Loucy (cell line): ENCODE measurements at regions not wholly inside any gene's neighbourhood (a gene's known extent, or its start where the extent isn't known, plus 50 kb on each side); places are given as distances from the start of the nearest gene placed in this dataset.
A peak's percentile ranks its signal among the peaks of the same experiment; 100 is the strongest.
"Not testable (repeated sequence)": the region's sequence is repeated elsewhere in the genome, so short reads cannot be mapped to it uniquely, and the experiment has no call there.

Experiments
- H2AFZ ChIP-seq: fragments of 200-600 bp; sonication (generic); 2 replicates; pipeline ENCODE4 v1.6.0; 2016; ENCODE audit warnings: antibody characterized with exemption, mild to moderate bottlenecking, low read length, moderate library complexity
- H3F3A ChIP-seq: fragments of 200-600 bp; 2 replicates; pipeline ENCODE4 v1.6.0; 2016; ENCODE audit warnings: antibody characterized with exemption, low read depth, mild to moderate bottlenecking
- H3K27me3 ChIP-seq: fragments of 200-600 bp; sonication (generic); 2 replicates; pipeline ENCODE4 v1.6.1; 2014; ENCODE audit warnings: low read length, mild to moderate bottlenecking; ENCODE audit not compliant: insufficient read depth, poor library complexity, severe bottlenecking
- H3K36me3 ChIP-seq: fragments of 200-600 bp; sonication (generic); 2 replicates; pipeline ENCODE4 v1.6.1; 2016; ENCODE audit warnings: low read length; ENCODE audit not compliant: insufficient read depth
- H3K4me1 ChIP-seq: fragments of 200-600 bp; sonication (generic); 2 replicates; pipeline ENCODE4 v1.5.1; 2014; ENCODE audit warnings: low read length, mild to moderate bottlenecking; ENCODE audit not compliant: insufficient read depth, poor library complexity, severe bottlenecking
- H3K4me2 ChIP-seq: fragments of 200-600 bp; sonication (generic); 2 replicates; pipeline ENCODE4 v1.6.0; 2014; ENCODE audit warnings: antibody characterized with exemption, low read length, low read depth, mild to moderate bottlenecking; ENCODE audit not compliant: poor library complexity, severe bottlenecking
- H3K4me3 ChIP-seq: fragments of 200-600 bp; sonication (generic); 2 replicates; pipeline ENCODE4 v1.5.1; 2014; ENCODE audit warnings: low read length, mild to moderate bottlenecking, mixed read lengths; ENCODE audit not compliant: poor library complexity, severe bottlenecking
- H3K79me2 ChIP-seq: fragments of 200-600 bp; sonication (generic); 2 replicates; pipeline ENCODE4 v1.6.1; 2014; ENCODE audit warnings: low read length; ENCODE audit not compliant: insufficient read depth
- H3K9ac ChIP-seq: fragments of 200-600 bp; sonication (generic); 2 replicates; pipeline ENCODE4 v1.6.0; 2014; ENCODE audit warnings: mild to moderate bottlenecking, low read depth, low read length, moderate library complexity; ENCODE audit not compliant: poor library complexity, severe bottlenecking
- H3K9me2 ChIP-seq: fragments of 200-600 bp; sonication (generic); replicated peaks from 2 replicates; pipeline ENCODE4 v1.6.1; 2016; ENCODE audit warnings: low read depth, low read length, mixed read lengths
- H3K9me3 ChIP-seq: fragments of 200-600 bp; sonication (generic); 2 replicates; pipeline ENCODE4 v1.6.1; 2014; ENCODE audit warnings: mild to moderate bottlenecking, antibody characterized with exemption, low read length, low read depth; ENCODE audit not compliant: insufficient read depth
- H4K20me1 ChIP-seq: fragments of 200-600 bp; sonication (generic); 2 replicates; pipeline ENCODE4 v1.6.0; 2014; ENCODE audit warnings: antibody characterized with exemption, low read length, mild to moderate bottlenecking; ENCODE audit not compliant: insufficient read depth, poor library complexity, severe bottlenecking
- CTCF ChIP-seq: fragments of 200-600 bp; sonication (generic); conservative IDR thresholded peaks from 2 replicates; pipeline ENCODE4 v1.5.1; 2014; ENCODE audit warnings: mild to moderate bottlenecking, antibody characterized with exemption, low read length
- EZH2phosphoT487 ChIP-seq: fragments of 200-600 bp; IDR thresholded peaks from 2 replicates; pipeline ENCODE4 v1.6.1; 2018; ENCODE audit warnings: antibody characterized with exemption, mild to moderate bottlenecking, moderate library complexity, borderline replicate concordance

- Histone ChIP-seq H3K4me2 (no peak overlapping the region), H3K9me3 (no peaks in the 10 kb centered on the region), H3K36me3 (no peaks in the 10 kb centered on the region), H3F3A (no peaks in the 10 kb centered on the region), H3K4me3 (no peak overlapping the region), H4K20me1 (no peaks in the 10 kb centered on the region), H3K9me2 (no peaks in the 10 kb centered on the region), H2AFZ (no peak overlapping the region), H3K4me1 (peaks cover 25% of the 10 kb centered on the region), H3K79me2 (no peaks in the 10 kb centered on the region), H3K27me3 (no peaks in the 10 kb centered on the region), H3K9ac (no peak overlapping the region)
- TF ChIP-seq EZH2phosphoT487, result no peak
- no peak for TF ChIP-seq CTCF
Measured at GRCh38 chr1:173328961-173329360, 121.8 kb upstream of the TNFSF4 start.

GRCh38 chr1:173329726-173330125 lies 122.6 kb upstream of the TNFSF4 start:
- no peak overlapping the region for H3K4me3 ChIP-seq
- H4K20me1 ChIP-seq, result no peaks in the 10 kb centered on the region
- H3K9me2 ChIP-seq, result no peaks in the 10 kb centered on the region
- no peaks in the 10 kb centered on the region for H3K27me3 ChIP-seq
- TF ChIP-seq EZH2phosphoT487, result no peak
- TF ChIP-seq CTCF, result no peak
- H3K4me1 ChIP-seq, result peaks cover 25% of the 10 kb centered on the region
- H3K9me3 ChIP-seq, result no peaks in the 10 kb centered on the region
- no peaks in the 10 kb centered on the region for H3K36me3 ChIP-seq
- no peaks in the 10 kb centered on the region for H3K79me2 ChIP-seq
- H3K4me2 ChIP-seq, result no peak overlapping the region
- H3F3A ChIP-seq, result no peaks in the 10 kb centered on the region
- no peak overlapping the region for H2AFZ ChIP-seq
- H3K9ac ChIP-seq, result no peak overlapping the region

GRCh38 chr1:173330149-173330951 lies 123.2 kb upstream of the TNFSF4 start:
- Histone ChIP-seq H4K20me1 (no peaks in the 10 kb centered on the region), H3K27me3 (no peaks in the 10 kb centered on the region), H3K79me2 (no peaks in the 10 kb centered on the region), H2AFZ (no peak overlapping the region), H3K9me3 (no peaks in the 10 kb centered on the region), H3K36me3 (no peaks in the 10 kb centered on the region), H3K4me2 (peak overlapping the region; percentile 36), H3K9me2 (no peaks in the 10 kb centered on the region), H3K4me3 (no peak overlapping the region), H3K4me1 (peaks cover 25% of the 10 kb centered on the region), H3F3A (no peaks in the 10 kb centered on the region), H3K9ac (no peak overlapping the region)
- TF ChIP-seq EZH2phosphoT487 (no peak), CTCF (no peak)

DNA sequence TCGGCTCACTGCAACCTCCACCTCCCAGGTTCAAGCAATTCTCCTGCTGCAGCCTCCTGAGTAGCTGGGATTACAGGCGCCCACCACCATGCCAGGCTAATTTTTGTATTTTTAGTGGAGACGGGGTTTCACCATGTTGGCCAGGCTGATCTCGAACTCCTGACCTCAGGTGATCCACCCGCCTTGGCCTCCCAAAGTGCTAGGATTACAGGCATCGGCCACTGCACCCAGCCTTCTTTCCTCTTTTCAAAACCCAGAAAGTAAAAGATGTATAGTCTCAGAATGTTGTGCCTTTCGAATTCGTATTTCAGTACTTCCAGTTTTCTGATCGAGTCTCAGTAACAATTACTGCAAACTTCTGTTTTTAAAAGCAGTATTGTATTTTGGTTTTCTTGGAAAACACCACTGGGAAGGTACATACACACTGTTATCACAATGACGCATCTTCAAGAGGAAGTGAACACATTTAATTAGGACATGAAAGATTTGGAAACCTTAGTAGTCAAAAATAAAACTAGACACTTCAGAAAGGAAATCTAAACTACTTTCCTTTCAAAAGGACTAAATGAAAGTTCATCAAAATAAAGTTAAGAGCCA lies 123.9 kb upstream of the TNFSF4 start:
- H3K79me2 ChIP-seq, H3K4me3 ChIP-seq, H3K9ac ChIP-seq, H3K9me2 ChIP-seq, H3K27me3 ChIP-seq, H4K20me1 ChIP-seq, H3F3A ChIP-seq, H3K36me3 ChIP-seq, H3K9me3 ChIP-seq: not testable (repeated sequence)
- Histone ChIP-seq H3K4me1 (peaks cover 25% of the 10 kb centered on the region), H3K4me2 (peak overlapping the region; percentile 36), H2AFZ (peak overlapping the region; percentile 35; the same call in 1 of the 2 replicates)
